ENCODE measurements at regions not wholly inside any gene's neighbourhood (a gene's known extent, or its start where the extent isn't known, plus 50 kb on each side); places are given as distances from the start of the nearest gene placed in this dataset.

DNA sequence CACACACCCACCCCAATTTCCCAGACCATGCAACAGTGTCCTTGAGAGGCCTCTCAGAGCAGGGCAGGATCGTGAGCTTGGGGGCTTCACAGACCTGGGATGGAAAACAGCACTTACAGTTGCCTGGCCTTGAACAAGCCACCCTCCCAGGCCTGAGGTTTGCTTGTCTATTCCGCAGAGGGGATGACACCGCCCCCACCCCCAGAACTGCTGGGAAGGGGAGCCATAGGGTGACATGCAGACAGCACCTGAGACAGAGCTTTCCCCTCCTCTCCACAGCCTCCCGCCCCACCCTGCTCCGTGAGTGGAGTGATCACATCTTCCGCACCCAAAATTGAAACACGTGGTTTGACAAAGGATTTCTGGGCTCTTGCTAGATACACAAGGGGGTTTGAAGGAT, 131.5 kb upstream of the TNRC6C start:
- TF ChIP-seq, protein P1, sequence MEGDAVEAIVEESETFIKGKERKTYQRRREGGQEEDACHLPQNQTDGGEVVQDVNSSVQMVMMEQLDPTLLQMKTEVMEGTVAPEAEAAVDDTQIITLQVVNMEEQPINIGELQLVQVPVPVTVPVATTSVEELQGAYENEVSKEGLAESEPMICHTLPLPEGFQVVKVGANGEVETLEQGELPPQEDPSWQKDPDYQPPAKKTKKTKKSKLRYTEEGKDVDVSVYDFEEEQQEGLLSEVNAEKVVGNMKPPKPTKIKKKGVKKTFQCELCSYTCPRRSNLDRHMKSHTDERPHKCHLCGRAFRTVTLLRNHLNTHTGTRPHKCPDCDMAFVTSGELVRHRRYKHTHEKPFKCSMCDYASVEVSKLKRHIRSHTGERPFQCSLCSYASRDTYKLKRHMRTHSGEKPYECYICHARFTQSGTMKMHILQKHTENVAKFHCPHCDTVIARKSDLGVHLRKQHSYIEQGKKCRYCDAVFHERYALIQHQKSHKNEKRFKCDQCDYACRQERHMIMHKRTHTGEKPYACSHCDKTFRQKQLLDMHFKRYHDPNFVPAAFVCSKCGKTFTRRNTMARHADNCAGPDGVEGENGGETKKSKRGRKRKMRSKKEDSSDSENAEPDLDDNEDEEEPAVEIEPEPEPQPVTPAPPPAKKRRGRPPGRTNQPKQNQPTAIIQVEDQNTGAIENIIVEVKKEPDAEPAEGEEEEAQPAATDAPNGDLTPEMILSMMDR (IDR thresholded peaks at IDR 0.05): no peak
- TF ChIP-seq POLR2A (IDR thresholded peaks at IDR 0.05): no peak
